IPS-18a (cell line): ENCODE measurements at regions not wholly inside any gene's neighbourhood (a gene's known extent, or its start where the extent isn't known, plus 50 kb on each side); places are given as distances from the start of the nearest gene placed in this dataset.
"Not testable (repeated sequence)": the region's sequence is repeated elsewhere in the genome, so short reads cannot be mapped to it uniquely, and the experiment has no call there.

Source experiments
- H3K27ac ChIP-seq: one replicate; pipeline ENCODE4 v1.5.1; 2013; ENCODE audit warnings: low read length
- H3K27me3 ChIP-seq: one replicate; pipeline ENCODE4 v1.6.1; 2013; ENCODE audit warnings: mild to moderate bottlenecking, low read length; ENCODE audit not compliant: control insufficient read depth, insufficient read depth
- H3K36me3 ChIP-seq: one replicate; pipeline ENCODE4 v1.6.1; 2013; ENCODE audit warnings: low read depth, low read length; ENCODE audit not compliant: control insufficient read depth
- H3K4me1 ChIP-seq: one replicate; pipeline ENCODE4 v1.6.1; 2013; ENCODE audit warnings: low read depth, low read length; ENCODE audit not compliant: control insufficient read depth
- H3K4me3 ChIP-seq: one replicate; pipeline ENCODE4 v1.5.1; 2013; ENCODE audit warnings: low read length
- H3K9ac ChIP-seq: one replicate; pipeline ENCODE4 v1.6.1; 2013; ENCODE audit warnings: mild to moderate bottlenecking, low read length, moderate library complexity
- H3K9me3 ChIP-seq: one replicate; pipeline ENCODE4 v1.6.1; 2013; ENCODE audit warnings: low read depth, low read length; ENCODE audit not compliant: control insufficient read depth

- H3K27me3 ChIP-seq = no peaks in the 10 kb centered on the region
- H3K4me1 ChIP-seq = no peaks in the 10 kb centered on the region
- no peaks in the 10 kb centered on the region for H3K36me3 ChIP-seq
- no peak overlapping the region for H3K4me3 ChIP-seq
- H3K27ac ChIP-seq = no peak overlapping the region
- H3K9ac ChIP-seq = no peak overlapping the region
- no peaks in the 10 kb centered on the region for H3K9me3 ChIP-seq
Measured at GRCh38 chr2:122683018-122683417, 927.6 kb downstream of the TSN start.

GRCh38 chr2:122692400-122693083 lies 937.1 kb downstream of the TSN start:
- Histone ChIP-seq H3K36me3 (no peaks in the 10 kb centered on the region), H3K4me3 (no peak overlapping the region), H3K27me3 (no peaks in the 10 kb centered on the region), H3K27ac (no peak overlapping the region), H3K9me3 (no peaks in the 10 kb centered on the region), H3K4me1 (peaks cover 2% of the 10 kb centered on the region), H3K9ac (no peak overlapping the region)

GRCh38 chr2:122697415-122697814 lies 942.0 kb downstream of the TSN start:
- H3K9ac ChIP-seq = no peak overlapping the region
- no peaks in the 10 kb centered on the region for H3K27me3 ChIP-seq
- H3K9me3 ChIP-seq = no peaks in the 10 kb centered on the region
- no peaks in the 10 kb centered on the region for H3K36me3 ChIP-seq
- no peak overlapping the region for H3K27ac ChIP-seq
- no peak overlapping the region for H3K4me3 ChIP-seq
- H3K4me1 ChIP-seq = no peaks in the 10 kb centered on the region

- Histone ChIP-seq H3K9me3 (no peaks in the 10 kb centered on the region), H3K9ac (no peak overlapping the region), H3K4me3 (no peak overlapping the region), H3K36me3 (no peaks in the 10 kb centered on the region), H3K27ac (no peak overlapping the region), H3K4me1 (no peaks in the 10 kb centered on the region), H3K27me3 (no peaks in the 10 kb centered on the region)
Measured at GRCh38 chr2:122703676-122704075, 948.2 kb downstream of the TSN start.

- Histone ChIP-seq H3K4me3 (no peak overlapping the region), H3K27me3 (no peaks in the 10 kb centered on the region), H3K9me3 (no peaks in the 10 kb centered on the region), H3K4me1 (no peaks in the 10 kb centered on the region), H3K9ac (no peak overlapping the region), H3K27ac (no peak overlapping the region), H3K36me3 (no peaks in the 10 kb centered on the region)
Measured at GRCh38 chr2:122704109-122704563, 948.7 kb downstream of the TSN start.

- Histone ChIP-seq H3K9me3 (no peaks in the 10 kb centered on the region), H3K9ac (no peak overlapping the region), H3K36me3 (no peaks in the 10 kb centered on the region), H3K4me3 (no peak overlapping the region), H3K27me3 (no peaks in the 10 kb centered on the region), H3K27ac (no peak overlapping the region), H3K4me1 (no peaks in the 10 kb centered on the region)
Measured at GRCh38 chr2:122705746-122706145, 950.3 kb downstream of the TSN start.

- Histone ChIP-seq H3K27ac (no peak overlapping the region), H3K9me3 (no peaks in the 10 kb centered on the region), H3K9ac (no peak overlapping the region), H3K36me3 (no peaks in the 10 kb centered on the region), H3K27me3 (no peaks in the 10 kb centered on the region), H3K4me1 (no peaks in the 10 kb centered on the region), H3K4me3 (no peak overlapping the region)
Measured at GRCh38 chr2:122706757-122707223, 951.3 kb downstream of the TSN start.

GRCh38 chr2:122707224-122707824 lies 951.9 kb downstream of the TSN start:
- no peak overlapping the region for H3K27ac ChIP-seq
- H3K36me3 ChIP-seq = no peaks in the 10 kb centered on the region
- H3K4me3 ChIP-seq = no peak overlapping the region
- H3K9ac ChIP-seq = no peak overlapping the region
- no peaks in the 10 kb centered on the region for H3K27me3 ChIP-seq
- no peaks in the 10 kb centered on the region for H3K9me3 ChIP-seq
- H3K4me1 ChIP-seq = no peaks in the 10 kb centered on the region

GRCh38 chr2:122710049-122710448 lies 954.6 kb downstream of the TSN start:
- H3K36me3 ChIP-seq = no peaks in the 10 kb centered on the region
- H3K27me3 ChIP-seq = no peaks in the 10 kb centered on the region
- no peak overlapping the region for H3K27ac ChIP-seq
- H3K4me1 ChIP-seq = no peaks in the 10 kb centered on the region
- no peak overlapping the region for H3K9ac ChIP-seq
- no peaks in the 10 kb centered on the region for H3K9me3 ChIP-seq
- no peak overlapping the region for H3K4me3 ChIP-seq

- H3K4me3 ChIP-seq = no peak overlapping the region
- H3K9me3 ChIP-seq = no peaks in the 10 kb centered on the region
- no peaks in the 10 kb centered on the region for H3K4me1 ChIP-seq
- no peaks in the 10 kb centered on the region for H3K36me3 ChIP-seq
- H3K27ac ChIP-seq = no peak overlapping the region
- no peaks in the 10 kb centered on the region for H3K27me3 ChIP-seq
- H3K9ac ChIP-seq = no peak overlapping the region
Measured at GRCh38 chr2:122713800-122714199, 958.3 kb downstream of the TSN start.

GRCh38 chr2:122720822-122721221 lies 965.4 kb downstream of the TSN start:
- H3K9ac ChIP-seq, H3K36me3 ChIP-seq, H3K9me3 ChIP-seq, H3K4me3 ChIP-seq, H3K4me1 ChIP-seq, H3K27me3 ChIP-seq, H3K27ac ChIP-seq: not testable (repeated sequence)
